Central memory CD8-positive, alpha-beta T cell (primary cell): ENCODE measurements at regions not wholly inside any gene's neighbourhood (a gene's known extent, or its start where the extent isn't known, plus 50 kb on each side); places are given as distances from the start of the nearest gene placed in this dataset.

ENCODE experiments used
- ATAC-seq: fragments of 150-1000 bp; cut with Tn5 transposase; replicated peaks from 2 replicates; pipeline ENCODE4 v1.10.0; 2022; ENCODE audit warnings: mild to moderate bottlenecking, moderate FRiP score, moderate number of reproducible peaks; ENCODE audit not compliant: poor library complexity, severe bottlenecking; ENCODE audit errors: extremely low read depth
- DNase-seq, 2 donors: peaks; one replicate each; pipeline ENCODE4 v3.0.0; 2021; ENCODE audit warnings: low spot score in 2 of 2
- H3K27ac Mint-ChIP-seq: one replicate; pipeline ENCODE4 v1.8.0; 2022; ENCODE audit warnings: low read depth, mild to moderate bottlenecking, moderate library complexity, mixed read lengths
- H3K27me3 Mint-ChIP-seq: one replicate; pipeline ENCODE4 v1.8.0; 2022; ENCODE audit warnings: mixed read lengths
- H3K36me3 Mint-ChIP-seq: one replicate; pipeline ENCODE4 v1.8.0; 2022; ENCODE audit warnings: mild to moderate bottlenecking, moderate library complexity, mixed read lengths; ENCODE audit not compliant: insufficient read depth
- H3K4me1 Mint-ChIP-seq: one replicate; pipeline ENCODE4 v1.8.0; 2022; ENCODE audit warnings: mixed read lengths
- H3K4me3 Mint-ChIP-seq: one replicate; pipeline ENCODE4 v1.8.0; 2022; ENCODE audit warnings: mild to moderate bottlenecking, moderate library complexity, mixed read lengths
- H3K9me3 Mint-ChIP-seq: one replicate; pipeline ENCODE4 v1.8.0; 2022; ENCODE audit warnings: mixed read lengths

- DNase-seq (no peak), ATAC-seq (no peak)
- H3K27ac Mint-ChIP-seq: no peak overlapping the region
- no peak overlapping the region for H3K4me3 Mint-ChIP-seq
- H3K9me3 Mint-ChIP-seq: no peaks in the 10 kb centered on the region
- H3K36me3 Mint-ChIP-seq: no peaks in the 10 kb centered on the region
- H3K4me1 Mint-ChIP-seq: no peaks in the 10 kb centered on the region
- H3K27me3 Mint-ChIP-seq: no peaks in the 10 kb centered on the region
These were observed 239.5 kb upstream of the MAP3K1 start for GRCh38 chr5:56575821-56576220.

GRCh38 chr5:56574778-56575177 is 240.6 kb upstream of the MAP3K1 start:
- Mint-ChIP-seq H3K4me1 (no peaks in the 10 kb centered on the region), H3K27ac (no peak overlapping the region), H3K27me3 (no peaks in the 10 kb centered on the region), H3K9me3 (no peaks in the 10 kb centered on the region), H3K36me3 (no peaks in the 10 kb centered on the region), H3K4me3 (no peak overlapping the region)
- DNase-seq (no peak), ATAC-seq (no peak)

- no peaks in the 10 kb centered on the region for H3K4me1 Mint-ChIP-seq
- no peaks in the 10 kb centered on the region for H3K36me3 Mint-ChIP-seq
- no peaks in the 10 kb centered on the region for H3K9me3 Mint-ChIP-seq
- H3K27me3 Mint-ChIP-seq: peaks cover 28% of the 10 kb centered on the region
- no peak for DNase-seq
- no peak overlapping the region for H3K27ac Mint-ChIP-seq
- no peak for ATAC-seq
- H3K4me3 Mint-ChIP-seq: no peak overlapping the region
These were observed 245.8 kb upstream of the MAP3K1 start for GRCh38 chr5:56569566-56569965.

GRCh38 chr5:56569076-56569475 is 246.3 kb upstream of the MAP3K1 start:
- H3K36me3 Mint-ChIP-seq: no peaks in the 10 kb centered on the region
- DNase-seq (no peak), ATAC-seq (no peak)
- H3K27me3 Mint-ChIP-seq: peaks cover 32% of the 10 kb centered on the region
- H3K4me3 Mint-ChIP-seq: no peak overlapping the region
- no peaks in the 10 kb centered on the region for H3K9me3 Mint-ChIP-seq
- no peak overlapping the region for H3K27ac Mint-ChIP-seq
- H3K4me1 Mint-ChIP-seq: no peaks in the 10 kb centered on the region

GRCh38 chr5:56567278-56567677 is 248.1 kb upstream of the MAP3K1 start:
- Mint-ChIP-seq H3K4me3 (no peak overlapping the region), H3K36me3 (no peaks in the 10 kb centered on the region), H3K27me3 (peaks cover 40% of the 10 kb centered on the region), H3K27ac (no peak overlapping the region), H3K9me3 (no peaks in the 10 kb centered on the region), H3K4me1 (no peaks in the 10 kb centered on the region)
- no peak for ATAC-seq
- no peak for DNase-seq

GRCh38 chr5:56566374-56567249 is 248.7 kb upstream of the MAP3K1 start:
- Mint-ChIP-seq H3K27ac (no peak overlapping the region), H3K9me3 (no peaks in the 10 kb centered on the region), H3K36me3 (no peaks in the 10 kb centered on the region), H3K4me3 (no peak overlapping the region), H3K4me1 (no peaks in the 10 kb centered on the region), H3K27me3 (peaks cover 40% of the 10 kb centered on the region)
- ATAC-seq (no peak), DNase-seq (no peak)

- ATAC-seq: no peak
These were observed 249.7 kb upstream of the MAP3K1 start for GRCh38 chr5:56565644-56566043.

GRCh38 chr5:56565283-56565615 is 250.1 kb upstream of the MAP3K1 start:
- Mint-ChIP-seq H3K9me3 (no peaks in the 10 kb centered on the region), H3K4me3 (no peak overlapping the region), H3K4me1 (no peaks in the 10 kb centered on the region), H3K27me3 (peaks cover 50% of the 10 kb centered on the region), H3K36me3 (no peaks in the 10 kb centered on the region), H3K27ac (no peak overlapping the region)
- DNase-seq (no peak), ATAC-seq (no peak)

More at GRCh38 chr5:56565644-56566043, 249.7 kb upstream of the MAP3K1 start:
- Mint-ChIP-seq H3K4me3 (no peak overlapping the region), H3K36me3 (no peaks in the 10 kb centered on the region), H3K27me3 (peaks cover 46% of the 10 kb centered on the region), H3K9me3 (no peaks in the 10 kb centered on the region), H3K27ac (no peak overlapping the region), H3K4me1 (no peaks in the 10 kb centered on the region)
- DNase-seq: no peak

GRCh38 chr5:56564541-56565282 is 250.6 kb upstream of the MAP3K1 start:
- Mint-ChIP-seq H3K4me1 (no peaks in the 10 kb centered on the region), H3K9me3 (no peaks in the 10 kb centered on the region), H3K27ac (no peak overlapping the region), H3K36me3 (no peaks in the 10 kb centered on the region), H3K4me3 (no peak overlapping the region), H3K27me3 (peaks cover 55% of the 10 kb centered on the region)
- no peak for DNase-seq
- no peak for ATAC-seq

- no peaks in the 10 kb centered on the region for H3K36me3 Mint-ChIP-seq
- ATAC-seq (no peak), DNase-seq (no peak)
- peaks cover 68% of the 10 kb centered on the region for H3K27me3 Mint-ChIP-seq
- H3K4me3 Mint-ChIP-seq: no peak overlapping the region
- no peaks in the 10 kb centered on the region for H3K9me3 Mint-ChIP-seq
- H3K27ac Mint-ChIP-seq: no peak overlapping the region
- no peaks in the 10 kb centered on the region for H3K4me1 Mint-ChIP-seq
These were observed 253.9 kb upstream of the MAP3K1 start for GRCh38 chr5:56561455-56561854.

GRCh38 chr5:56558131-56558745 is 257.1 kb upstream of the MAP3K1 start:
- peaks cover 38% of the 10 kb centered on the region for H3K27me3 Mint-ChIP-seq
- no peaks in the 10 kb centered on the region for H3K9me3 Mint-ChIP-seq
- H3K36me3 Mint-ChIP-seq: no peaks in the 10 kb centered on the region
- H3K4me3 Mint-ChIP-seq: no peak overlapping the region
- H3K4me1 Mint-ChIP-seq: no peaks in the 10 kb centered on the region
- no peak overlapping the region for H3K27ac Mint-ChIP-seq
- DNase-seq (no peak), ATAC-seq (no peak)

- Mint-ChIP-seq H3K4me1 (no peaks in the 10 kb centered on the region), H3K9me3 (no peaks in the 10 kb centered on the region), H3K27me3 (peaks cover 38% of the 10 kb centered on the region), H3K4me3 (no peak overlapping the region), H3K27ac (no peak overlapping the region), H3K36me3 (no peaks in the 10 kb centered on the region)
- ATAC-seq (no peak), DNase-seq (no peak)
These were observed 258.2 kb upstream of the MAP3K1 start for GRCh38 chr5:56557198-56557597.
